HL-60 (cell line): ENCODE measurements at regions not wholly inside any gene's neighbourhood (a gene's known extent, or its start where the extent isn't known, plus 50 kb on each side); places are given as distances from the start of the nearest gene placed in this dataset.

Source experiments
- CTCF ChIP-seq: IDR thresholded peaks from one replicate; pipeline ENCODE4 v1.5.1; 2011; ENCODE audit warnings: low read length, control low read depth, inconsistent platforms; ENCODE audit not compliant: insufficient read depth
- GABPA ChIP-seq: IDR thresholded peaks from 2 replicates; pipeline ENCODE4 v1.6.1; 2012; ENCODE audit warnings: low read depth
- POLR2AphosphoS5 ChIP-seq: IDR thresholded peaks from 2 replicates; pipeline ENCODE4 v1.6.1; 2012; ENCODE audit warnings: low read depth
- REST ChIP-seq: IDR thresholded peaks from 2 replicates; pipeline ENCODE4 v1.6.1; 2012; ENCODE audit warnings: low read depth; ENCODE audit not compliant: insufficient replicate concordance
- SPI1 ChIP-seq: IDR thresholded peaks from 2 replicates; pipeline ENCODE4 v1.6.1; 2012; ENCODE audit warnings: low read depth, mild to moderate bottlenecking, borderline replicate concordance

- TF ChIP-seq CTCF, result no peak
- no peak for TF ChIP-seq GABPA
- no peak for TF ChIP-seq REST
- no peak for TF ChIP-seq SPI1
- no peak for TF ChIP-seq POLR2AphosphoS5
These were observed 704.0 kb downstream of the RNF144A start for GRCh38 chr2:7621018-7621814.
